ELR (cell line): ENCODE measurements at regions not wholly inside any gene's neighbourhood (a gene's known extent, or its start where the extent isn't known, plus 50 kb on each side); places are given as distances from the start of the nearest gene placed in this dataset.
"Not testable (repeated sequence)": the region's sequence is repeated elsewhere in the genome, so short reads cannot be mapped to it uniquely, and the experiment has no call there.

Experiments
- DNase-seq: peaks from one replicate; pipeline ENCODE4 v3.0.0-alpha.2; 2015; ENCODE audit warnings: low read depth

DNA sequence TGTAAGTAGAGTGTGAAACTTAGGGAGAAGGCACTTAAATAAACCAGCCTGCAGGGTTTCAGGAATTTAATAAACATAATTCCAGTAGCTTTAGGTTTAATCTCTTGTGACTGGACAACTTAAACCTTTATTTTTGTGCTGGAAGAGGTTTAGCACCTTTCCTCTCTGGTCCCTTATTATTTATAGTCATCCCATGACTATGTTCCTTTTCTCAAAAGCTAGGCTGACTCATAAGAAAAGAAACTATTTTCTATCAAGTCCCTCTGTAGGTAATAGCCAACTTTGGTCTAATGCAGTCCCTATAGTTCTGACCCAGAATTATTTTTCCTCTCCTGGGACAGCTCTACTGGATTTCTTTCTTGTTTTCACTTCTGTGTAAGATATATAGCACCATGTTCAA lies 588.9 kb downstream of the NR2F1-AS1 start:
- DNase-seq, result peak; percentile 38

DNA sequence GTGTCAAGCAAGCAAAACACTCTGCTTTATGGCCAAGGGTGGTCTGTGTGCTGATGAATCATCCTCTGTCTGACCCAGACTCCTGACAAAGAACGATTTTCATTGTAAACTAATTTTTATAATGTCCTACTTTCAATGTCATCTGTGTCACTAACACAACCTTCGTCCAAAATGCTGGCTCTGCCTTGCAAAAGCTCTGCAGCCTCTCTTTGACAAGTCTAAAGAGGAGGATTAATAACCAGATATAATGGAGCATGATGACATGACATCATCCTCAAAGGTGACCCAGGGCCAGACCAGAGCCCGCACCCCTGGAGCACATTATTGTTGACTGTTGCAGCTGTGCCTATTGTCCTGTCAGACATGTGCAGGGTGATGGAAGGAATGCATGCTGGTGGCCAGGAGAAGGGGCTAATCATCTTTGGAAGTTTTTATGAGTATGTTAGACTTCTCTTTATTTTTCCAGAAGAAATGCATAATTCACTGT lies 589.4 kb downstream of the NR2F1-AS1 start:
- DNase-seq, result no peak

DNA sequence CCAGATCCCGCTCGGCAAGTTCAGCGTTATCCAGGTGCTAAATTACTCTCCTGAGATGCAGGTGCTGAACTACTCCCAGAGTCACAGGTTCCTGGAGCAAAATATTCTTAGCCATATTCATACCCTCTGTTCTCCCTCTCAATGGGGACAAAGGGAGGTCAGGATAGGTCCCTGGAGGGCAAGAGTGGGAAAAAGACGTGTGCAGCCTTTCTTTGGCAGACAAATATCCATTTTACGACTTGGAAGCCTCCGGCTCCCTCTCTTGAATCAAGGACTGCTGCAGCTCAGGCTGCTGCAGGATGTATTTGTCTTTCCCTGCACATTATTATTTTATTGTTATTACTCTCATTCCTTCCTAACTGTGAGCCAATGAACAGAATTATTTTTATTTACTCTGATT lies 590.2 kb downstream of the NR2F1-AS1 start:
- DNase-seq, result no peak

DNA sequence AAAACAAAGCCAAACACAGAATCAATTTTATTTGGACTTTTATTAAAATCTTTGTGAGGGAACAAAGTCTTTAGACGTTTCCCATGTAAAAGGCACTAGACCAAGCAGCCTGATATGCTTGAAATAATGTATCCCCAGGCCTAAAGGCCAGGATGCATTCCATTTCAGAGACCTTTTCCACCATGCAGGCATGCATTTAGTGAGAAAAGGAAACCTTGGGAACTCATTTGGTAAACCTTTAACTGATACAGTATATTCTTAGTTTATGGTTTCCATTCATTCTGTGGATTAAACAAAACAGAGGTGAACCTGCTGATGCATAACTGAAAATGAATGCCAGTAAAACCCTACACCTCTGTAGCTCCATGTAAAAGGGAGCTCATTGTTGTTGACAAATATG lies 600.0 kb downstream of the NR2F1-AS1 start:
- DNase-seq, result no peak

DNA sequence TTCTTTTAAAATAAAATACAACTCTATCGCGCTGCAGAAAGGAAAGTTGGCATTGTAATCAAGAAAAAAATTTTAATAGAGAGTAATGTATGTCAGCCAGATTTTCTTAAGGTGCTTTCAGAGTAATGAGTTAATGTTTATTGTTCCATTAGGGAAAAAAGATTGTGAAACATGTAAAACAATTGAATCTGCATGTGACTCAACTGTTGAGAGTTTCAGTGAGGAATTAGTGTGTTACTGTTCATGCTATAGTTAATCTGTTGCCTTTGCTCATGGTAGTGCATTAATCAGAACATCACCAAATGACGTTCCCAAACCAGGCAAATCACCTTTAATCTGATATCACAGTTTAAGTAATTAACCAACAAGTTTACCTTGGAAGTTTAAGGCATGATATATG lies 600.5 kb downstream of the NR2F1-AS1 start:
- DNase-seq, result peak; percentile 11

DNA sequence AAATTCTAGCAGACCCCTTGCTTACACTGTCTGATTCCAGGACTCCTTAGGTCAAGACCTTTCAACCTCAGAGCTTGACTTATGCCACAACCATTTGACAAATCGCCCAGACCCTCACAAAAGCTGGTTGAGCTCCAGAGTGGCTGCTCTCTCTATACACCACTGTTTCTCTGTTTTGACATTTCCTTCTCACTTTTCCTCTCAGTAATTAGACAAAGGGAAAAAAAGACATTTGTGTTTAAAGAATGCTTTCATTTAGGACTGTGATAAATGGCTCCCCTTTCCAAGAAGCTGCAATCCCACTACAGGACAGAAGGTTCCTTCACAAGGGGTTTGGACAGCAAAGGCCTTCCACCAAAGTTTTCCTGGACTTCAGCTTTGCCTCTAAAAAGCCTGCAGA lies 601.3 kb downstream of the NR2F1-AS1 start:
- no peak for DNase-seq

DNA sequence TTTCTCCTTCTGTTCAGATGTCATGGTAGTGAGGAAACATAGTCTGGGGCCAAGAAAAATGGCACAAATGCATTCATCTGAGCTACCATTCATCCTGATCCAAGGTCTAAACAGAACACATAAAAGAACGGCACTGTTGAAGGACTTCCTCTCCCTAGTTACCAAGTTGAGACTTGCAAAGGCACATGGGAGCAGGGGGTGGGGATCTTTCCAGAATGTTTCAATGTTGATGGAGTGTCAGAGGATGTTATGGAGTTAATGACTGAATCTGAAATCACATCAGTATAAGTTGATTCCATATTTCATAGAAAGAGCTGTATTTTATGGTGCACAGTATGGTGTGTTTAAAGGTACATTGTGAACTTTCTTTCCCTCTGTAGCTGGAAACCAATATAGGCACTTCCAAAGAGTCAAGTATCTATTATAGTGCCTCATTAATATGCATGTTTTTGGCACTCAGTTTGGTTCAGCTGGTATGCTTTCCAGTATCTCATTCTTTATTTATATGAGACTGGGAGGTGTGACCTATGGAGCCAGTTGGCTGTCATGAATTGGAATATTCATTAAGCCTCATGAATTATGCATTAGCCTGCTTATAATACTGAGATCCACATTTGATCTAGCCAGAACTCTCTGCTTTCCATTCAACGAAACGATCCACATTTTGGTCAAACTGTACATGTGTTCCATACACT lies 603.0 kb downstream of the NR2F1-AS1 start:
- DNase-seq, result no peak

DNA sequence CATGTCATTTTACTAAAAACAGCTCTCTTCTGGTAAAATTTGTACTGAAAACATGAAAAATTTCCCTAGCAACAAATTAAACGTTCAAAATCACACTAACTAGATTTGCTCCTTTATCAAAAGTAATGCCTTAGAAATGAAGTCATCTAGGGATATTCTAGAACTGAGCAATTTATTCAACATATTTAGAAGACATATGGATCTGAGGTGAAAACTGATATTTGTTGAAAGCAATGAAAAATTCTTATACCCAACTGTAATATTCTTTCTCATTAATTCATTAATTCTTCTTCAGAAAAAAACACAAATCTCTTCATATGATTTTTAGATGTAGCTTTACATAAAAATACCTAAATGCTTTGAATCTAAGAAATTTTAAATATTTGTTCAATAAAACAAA lies 604.9 kb downstream of the NR2F1-AS1 start:
- DNase-seq, result no peak

DNA sequence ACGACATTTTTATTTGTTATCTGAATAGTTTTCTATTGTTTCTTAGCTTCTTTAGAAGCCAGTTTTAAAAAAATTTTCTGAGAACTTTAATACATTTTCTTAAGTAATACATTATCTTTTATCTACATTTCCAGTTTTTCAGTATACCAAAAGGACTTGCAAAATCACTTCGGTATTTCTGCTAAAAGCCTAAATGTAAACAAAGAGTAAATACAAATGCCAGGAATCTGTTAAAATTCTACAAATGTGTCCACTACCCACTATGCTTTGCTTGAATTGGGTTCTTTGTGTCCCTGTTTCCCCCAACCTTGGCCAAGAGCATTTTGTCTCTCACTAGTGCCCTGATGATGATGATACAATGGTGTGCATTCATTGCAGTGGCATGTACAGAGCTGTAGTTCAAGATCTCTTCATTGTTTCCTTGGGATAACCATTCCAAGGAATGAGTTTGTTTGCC lies 611.2 kb downstream of the NR2F1-AS1 start:
- no peak for DNase-seq

DNA sequence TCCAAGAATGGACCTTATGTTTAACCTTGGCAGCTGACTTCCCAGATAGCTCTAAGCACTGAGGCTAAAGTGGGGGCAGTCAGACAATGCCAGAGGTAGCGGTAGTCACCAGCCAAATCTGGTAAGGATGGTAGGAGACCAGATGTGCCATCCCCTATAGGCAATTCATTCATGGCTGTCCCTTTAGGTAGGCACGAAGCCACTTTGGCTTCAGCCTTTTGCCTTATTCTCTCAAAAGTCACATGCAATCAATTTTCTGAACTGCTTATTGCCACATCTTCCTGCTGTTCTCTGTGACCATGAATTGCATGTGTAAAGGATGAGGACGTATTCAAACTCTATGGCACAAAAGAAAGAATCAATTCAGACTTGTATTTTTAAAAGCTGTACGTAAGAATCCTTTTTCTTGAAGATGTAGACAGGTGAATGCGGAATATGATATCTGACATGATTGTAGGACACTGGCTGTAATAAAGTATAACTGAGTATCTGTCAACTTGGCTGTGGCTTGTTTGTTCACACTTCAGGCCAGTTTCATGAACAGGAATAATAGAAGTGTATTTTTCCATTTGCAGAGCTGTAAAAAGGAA lies 611.7 kb downstream of the NR2F1-AS1 start:
- no peak for DNase-seq

DNA sequence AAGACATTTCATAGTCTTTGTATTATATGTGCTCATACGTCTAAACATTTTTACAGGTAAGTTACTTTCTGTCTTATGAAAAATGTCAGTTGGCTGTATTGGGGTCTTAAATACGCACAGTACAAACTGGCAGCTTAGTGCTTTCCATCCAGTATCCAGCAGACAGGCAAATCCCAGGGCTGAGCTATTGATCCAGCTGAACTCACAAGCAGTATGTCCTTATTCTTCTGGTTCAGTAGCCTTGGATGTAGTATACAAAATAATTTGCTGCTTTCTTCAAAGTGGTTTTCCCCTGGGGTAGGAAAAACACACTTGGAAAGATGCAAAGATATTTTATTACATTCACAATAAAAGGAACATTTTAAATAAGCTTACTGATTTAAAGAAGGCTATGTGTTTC lies 617.2 kb downstream of the NR2F1-AS1 start:
- DNase-seq, result no peak

DNA sequence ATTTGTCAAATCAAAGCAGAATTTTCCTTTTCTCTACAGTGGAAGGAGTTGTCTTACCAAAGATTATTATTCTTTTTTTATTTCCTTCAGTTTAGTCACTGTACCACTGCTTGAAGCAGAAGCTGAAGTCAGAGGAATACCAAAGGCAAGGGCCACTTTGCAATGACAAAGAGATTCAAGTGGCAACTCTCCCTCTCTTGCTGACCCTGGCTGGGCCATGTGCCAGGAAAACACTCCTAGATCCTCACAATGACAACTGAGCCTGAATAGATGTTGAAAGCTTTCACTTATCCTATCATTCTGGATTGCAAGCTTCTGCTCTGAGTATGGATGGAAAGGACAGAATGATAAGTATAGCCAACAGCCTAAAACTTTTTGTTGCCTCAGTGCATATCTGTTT lies 618.3 kb downstream of the NR2F1-AS1 start:
- DNase-seq, result no peak

DNA sequence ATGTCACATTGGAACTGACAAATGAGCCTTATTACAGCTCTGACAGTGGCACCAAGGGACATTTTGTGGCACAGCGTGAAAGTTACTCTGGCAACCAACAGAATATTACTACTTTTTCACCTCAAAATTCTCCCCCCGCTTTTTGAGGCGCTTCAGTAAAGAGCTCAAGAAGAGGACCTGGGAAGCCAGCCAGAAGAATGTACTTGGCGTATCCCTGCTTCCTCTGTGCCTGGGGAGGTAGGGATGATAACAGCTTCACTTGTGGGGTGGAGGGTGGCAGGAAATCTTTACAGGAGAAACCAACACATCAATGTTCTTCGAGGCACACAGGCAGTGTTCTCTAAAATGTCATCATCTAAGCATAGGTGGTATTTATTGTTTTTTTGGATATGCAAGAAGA lies 624.1 kb downstream of the NR2F1-AS1 start:
- no peak for DNase-seq

DNA sequence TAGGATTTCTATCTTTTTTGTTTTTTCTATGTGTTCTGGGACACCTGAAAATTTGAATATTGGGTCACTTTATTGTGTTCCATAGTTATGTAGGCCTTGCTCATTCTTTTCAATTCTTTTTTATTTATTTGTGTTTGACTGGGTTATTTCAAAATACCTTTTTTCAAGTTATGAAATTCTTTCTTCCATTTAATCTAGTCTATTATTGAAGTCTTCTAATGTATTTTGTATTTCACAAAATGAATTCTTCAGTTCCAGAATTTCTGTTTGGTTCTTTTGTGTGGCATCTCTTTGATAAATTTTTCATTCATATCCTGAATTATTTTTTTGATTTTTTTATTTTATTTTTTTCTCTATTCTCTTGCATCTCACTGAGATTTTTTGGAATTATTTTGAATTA lies 628.8 kb downstream of the NR2F1-AS1 start:
- no peak for DNase-seq

DNA sequence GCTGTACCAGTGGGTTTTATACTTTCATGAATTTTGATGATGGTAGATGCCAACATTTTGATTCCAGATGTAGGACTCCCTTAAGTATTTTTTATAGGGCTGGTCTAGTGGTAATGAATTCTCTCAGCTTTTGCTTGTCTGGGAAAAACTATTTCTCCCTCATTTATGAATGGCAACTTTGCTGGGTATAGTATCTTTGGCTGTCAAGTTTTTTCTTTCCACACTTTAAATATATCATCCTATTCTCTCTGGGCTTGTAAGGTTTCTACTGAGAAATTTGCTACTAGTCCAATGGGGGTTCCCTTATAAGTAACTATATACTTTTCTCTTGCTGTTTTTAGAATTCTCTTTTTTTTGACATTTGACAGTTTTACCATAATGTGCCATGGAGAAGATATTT lies 629.3 kb downstream of the NR2F1-AS1 start:
- no peak for DNase-seq

DNA sequence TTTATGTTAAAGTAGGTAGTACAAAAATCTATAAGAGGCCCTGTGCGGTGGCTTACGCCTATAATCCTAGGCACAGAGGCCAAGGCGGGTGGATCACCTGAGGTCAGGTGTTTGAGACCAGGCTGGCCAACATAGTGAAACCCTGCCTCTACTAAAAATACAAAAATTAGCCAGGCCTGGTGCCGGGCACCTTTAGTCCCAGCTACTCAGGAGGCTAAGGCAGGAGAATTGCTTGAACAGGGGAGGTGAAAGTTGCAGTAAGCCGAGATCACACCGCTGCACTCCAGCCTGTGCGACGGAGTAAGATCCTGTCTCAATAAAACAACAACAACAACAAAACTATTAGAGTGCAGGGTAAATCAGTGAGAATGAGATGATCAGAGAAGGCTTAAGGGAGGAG lies 634.5 kb downstream of the NR2F1-AS1 start:
- DNase-seq, result no peak

DNA sequence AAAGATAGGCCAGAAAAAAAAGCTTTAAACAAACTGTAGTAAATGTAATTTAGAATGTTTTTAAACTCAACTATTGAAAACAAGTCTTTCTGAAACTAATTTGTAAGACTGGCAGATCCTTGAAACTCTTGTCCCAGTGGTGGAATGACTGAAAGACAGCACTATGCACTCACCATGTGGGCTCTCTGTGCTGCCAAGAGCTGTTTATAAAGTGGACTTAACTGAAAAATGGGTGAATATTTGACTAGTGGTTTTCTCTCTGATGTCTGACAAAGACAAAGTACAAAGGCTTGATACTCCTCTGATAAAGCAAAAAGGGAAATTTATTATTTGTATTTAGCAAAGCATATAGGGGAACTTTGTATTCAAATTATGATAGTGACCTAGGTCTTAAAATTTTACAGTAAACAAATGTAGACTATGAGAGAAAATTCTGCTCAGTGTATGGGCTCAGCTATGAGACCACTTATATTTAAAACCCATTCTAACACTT lies 635.4 kb downstream of the NR2F1-AS1 start:
- DNase-seq, result no peak

DNA sequence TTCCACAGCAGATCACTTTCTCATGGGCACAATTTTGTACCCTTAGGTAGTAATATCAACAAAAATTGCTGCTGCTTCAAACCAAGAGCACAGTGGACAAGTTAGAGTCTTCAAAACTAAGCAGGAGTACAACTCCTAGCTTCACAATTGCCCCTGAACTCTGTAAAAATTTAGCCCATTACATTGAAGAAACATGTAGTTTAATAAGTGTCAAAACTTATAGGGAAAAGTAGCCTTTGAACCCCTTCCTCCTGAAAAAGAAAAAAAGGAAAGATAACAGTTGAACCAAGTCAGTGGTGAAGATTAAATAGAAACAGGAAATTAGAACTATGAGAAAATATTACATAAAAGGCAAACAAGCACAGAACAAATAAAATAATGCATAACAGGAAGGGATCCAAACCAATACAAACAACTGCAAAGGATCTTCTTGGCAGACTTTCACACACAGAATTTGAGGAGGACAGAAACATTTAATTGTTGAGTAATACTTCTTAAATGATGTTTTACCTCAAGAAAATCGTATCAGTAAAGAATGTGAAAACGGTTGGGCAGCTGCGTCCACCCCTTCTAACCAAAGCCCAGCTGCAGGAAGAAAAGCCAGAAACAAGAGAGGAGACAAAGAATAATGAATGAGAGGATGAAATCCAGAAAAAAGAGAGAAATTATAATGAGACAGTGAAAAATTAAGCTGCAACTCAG lies 636.0 kb downstream of the NR2F1-AS1 start:
- DNase-seq, result no peak

DNA sequence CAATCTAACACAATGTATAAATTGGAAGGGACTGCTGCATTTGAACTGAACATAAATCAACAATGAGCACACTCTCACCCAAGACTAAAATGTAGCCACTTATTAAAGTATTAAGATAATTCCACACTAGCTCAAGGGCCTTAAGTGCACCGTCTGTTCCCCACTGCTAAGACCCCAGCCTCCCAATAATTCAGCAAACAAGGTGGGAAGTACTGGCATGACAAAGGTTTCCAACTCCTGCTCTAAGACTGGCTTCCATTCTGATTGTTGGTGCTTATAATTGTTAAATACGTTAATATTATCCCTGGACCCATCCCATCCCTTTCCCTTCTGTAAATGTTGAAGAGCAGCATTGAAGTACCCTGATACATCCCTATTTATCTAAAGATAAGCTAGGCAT lies 636.7 kb downstream of the NR2F1-AS1 start:
- no peak for DNase-seq

DNA sequence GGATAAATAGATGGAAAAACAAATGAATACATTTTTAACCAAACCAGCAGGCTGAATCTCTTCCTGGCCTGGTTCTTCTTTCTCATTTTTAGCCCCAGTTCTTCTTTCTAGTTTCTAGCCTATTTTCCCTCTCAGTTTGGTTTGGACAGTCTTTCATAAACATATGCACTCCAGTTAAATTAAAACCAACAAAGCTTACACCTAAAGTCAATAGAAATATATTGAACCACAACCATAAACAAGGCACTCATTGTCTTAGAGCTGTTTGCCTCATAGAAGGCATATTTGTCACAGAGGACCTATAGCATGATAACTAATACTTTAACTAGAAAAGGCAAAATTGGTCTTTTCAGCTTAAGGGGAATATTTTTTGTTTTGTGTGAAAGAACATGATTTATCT lies 638.3 kb downstream of the NR2F1-AS1 start:
- DNase-seq, result no peak

DNA sequence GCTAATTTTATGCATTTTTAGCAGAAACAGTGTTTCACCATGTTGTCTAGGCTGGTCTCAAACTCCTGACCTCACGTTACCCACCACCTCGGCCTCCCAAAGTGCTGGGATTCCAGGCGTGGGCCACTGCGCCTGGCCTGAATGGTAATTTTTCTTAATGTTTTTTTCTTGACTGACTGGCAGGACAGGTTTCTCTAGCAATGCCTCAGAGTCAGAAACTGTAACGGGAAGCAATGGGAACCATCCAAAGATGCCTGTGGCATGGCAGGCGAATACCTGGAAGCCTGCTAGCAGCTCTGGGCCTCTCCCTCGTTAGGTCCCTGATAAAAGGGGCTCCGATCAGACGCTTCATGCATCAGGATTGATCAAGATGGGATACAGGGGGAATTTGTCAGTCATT lies 639.2 kb downstream of the NR2F1-AS1 start:
- DNase-seq, result no peak

DNA sequence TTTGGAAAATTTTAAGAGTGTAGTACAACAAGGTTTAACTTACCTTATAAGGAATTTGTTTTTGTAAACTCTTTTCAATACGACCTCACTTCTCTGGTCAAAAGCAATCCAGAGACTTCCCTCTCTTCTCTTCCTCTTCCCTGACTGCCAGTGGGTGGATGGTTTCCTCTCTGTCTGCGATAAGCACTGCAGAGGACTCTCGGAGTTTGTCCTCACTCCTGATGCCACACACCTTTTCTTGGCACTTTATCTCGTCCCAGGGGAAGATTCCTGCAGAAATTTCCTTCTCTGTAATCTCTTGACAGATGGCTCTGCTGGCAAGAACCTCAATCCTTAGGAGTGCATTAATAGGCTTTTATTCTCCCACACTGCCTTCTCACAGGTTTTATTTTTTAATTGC lies 641.6 kb downstream of the NR2F1-AS1 start:
- no peak for DNase-seq

DNA sequence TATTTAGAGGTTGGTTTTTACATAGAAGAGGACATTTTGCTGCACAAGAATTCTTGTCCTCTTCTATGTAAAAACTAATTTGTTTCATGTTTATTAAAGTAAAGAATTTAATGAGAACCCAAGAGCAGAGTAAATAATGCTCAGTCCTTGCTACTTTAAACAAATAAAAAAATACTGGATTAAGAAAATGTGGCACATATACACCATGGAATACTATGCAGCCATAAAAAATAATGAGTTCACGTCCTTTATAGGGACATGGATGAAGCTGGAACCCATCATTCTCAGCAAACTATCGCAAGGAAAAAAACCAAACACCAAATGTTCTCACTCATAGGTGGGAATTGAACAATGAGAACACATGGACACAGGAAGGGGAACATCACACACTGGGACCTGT lies 643.6 kb downstream of the NR2F1-AS1 start:
- DNase-seq, result not testable (repeated sequence)
